ENCODE measurements at regions not wholly inside any gene's neighbourhood (a gene's known extent, or its start where the extent isn't known, plus 50 kb on each side); places are given as distances from the start of the nearest gene placed in this dataset.

- intact Hi-C loops (cut with DNase I), result no loop called here
- DNase-seq (ENCODE audit: extremely low spot score), result no peak
Observed at GRCh38 chr2:118584877-118585276, 262.6 kb downstream of the EN1 start.

GRCh38 chr2:118584062-118584749 is 263.2 kb downstream of the EN1 start:
- no peaks in the 10 kb centered on the region for H3K4me1 ChIP-seq
- TF ChIP-seq POLR2A (IDR thresholded peaks at IDR 0.05; ENCODE audit: low read depth) (no peak), POLR2AphosphoS5 (IDR thresholded peaks at IDR 0.05) (no peak), EP300 (IDR thresholded peaks at IDR 0.05) (no peak)
- TF ChIP-seq, protein P1, sequence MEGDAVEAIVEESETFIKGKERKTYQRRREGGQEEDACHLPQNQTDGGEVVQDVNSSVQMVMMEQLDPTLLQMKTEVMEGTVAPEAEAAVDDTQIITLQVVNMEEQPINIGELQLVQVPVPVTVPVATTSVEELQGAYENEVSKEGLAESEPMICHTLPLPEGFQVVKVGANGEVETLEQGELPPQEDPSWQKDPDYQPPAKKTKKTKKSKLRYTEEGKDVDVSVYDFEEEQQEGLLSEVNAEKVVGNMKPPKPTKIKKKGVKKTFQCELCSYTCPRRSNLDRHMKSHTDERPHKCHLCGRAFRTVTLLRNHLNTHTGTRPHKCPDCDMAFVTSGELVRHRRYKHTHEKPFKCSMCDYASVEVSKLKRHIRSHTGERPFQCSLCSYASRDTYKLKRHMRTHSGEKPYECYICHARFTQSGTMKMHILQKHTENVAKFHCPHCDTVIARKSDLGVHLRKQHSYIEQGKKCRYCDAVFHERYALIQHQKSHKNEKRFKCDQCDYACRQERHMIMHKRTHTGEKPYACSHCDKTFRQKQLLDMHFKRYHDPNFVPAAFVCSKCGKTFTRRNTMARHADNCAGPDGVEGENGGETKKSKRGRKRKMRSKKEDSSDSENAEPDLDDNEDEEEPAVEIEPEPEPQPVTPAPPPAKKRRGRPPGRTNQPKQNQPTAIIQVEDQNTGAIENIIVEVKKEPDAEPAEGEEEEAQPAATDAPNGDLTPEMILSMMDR (IDR thresholded peaks at IDR 0.05), result no peak
- no peaks in the 10 kb centered on the region for H3K36me3 ChIP-seq
- H3K27ac ChIP-seq (replicated peaks in 1 of 4), result no peak overlapping the region
- peaks cover 0 to 20% (median 0%) of the 10 kb centered on the region in 4 donors for H3K27me3 ChIP-seq
- H3K4me3 ChIP-seq, result no peak overlapping the region
- DNase-seq (ENCODE audit: extremely low spot score), result no peak
- no peaks in the 10 kb centered on the region for H3K9me3 ChIP-seq
- WGBS, result 64% methylated on average over 4 of the region's 4 CpGs
- intact Hi-C loops (cut with DNase I), result no loop called here

More at GRCh38 chr2:118584877-118585276, 262.6 kb downstream of the EN1 start:
- Histone ChIP-seq H3K9me3 (no peaks in the 10 kb centered on the region), H3K27me3 (peaks cover 0 to 25% (median 0%) of the 10 kb centered on the region in 4 donors), H3K36me3 (no peaks in the 10 kb centered on the region), H3K27ac (replicated peaks in 1 of 4) (no peak overlapping the region), H3K4me1 (no peaks in the 10 kb centered on the region), H3K4me3 (no peak overlapping the region)
- WGBS, result 79% methylated on average over 6 of the region's 6 CpGs
- TF ChIP-seq POLR2AphosphoS5 (IDR thresholded peaks at IDR 0.05) (no peak), EP300 (IDR thresholded peaks at IDR 0.05) (no peak), POLR2A (IDR thresholded peaks at IDR 0.05; ENCODE audit: low read depth) (no peak)
- TF ChIP-seq, protein P1 (IDR thresholded peaks at IDR 0.05), result no peak

DNA sequence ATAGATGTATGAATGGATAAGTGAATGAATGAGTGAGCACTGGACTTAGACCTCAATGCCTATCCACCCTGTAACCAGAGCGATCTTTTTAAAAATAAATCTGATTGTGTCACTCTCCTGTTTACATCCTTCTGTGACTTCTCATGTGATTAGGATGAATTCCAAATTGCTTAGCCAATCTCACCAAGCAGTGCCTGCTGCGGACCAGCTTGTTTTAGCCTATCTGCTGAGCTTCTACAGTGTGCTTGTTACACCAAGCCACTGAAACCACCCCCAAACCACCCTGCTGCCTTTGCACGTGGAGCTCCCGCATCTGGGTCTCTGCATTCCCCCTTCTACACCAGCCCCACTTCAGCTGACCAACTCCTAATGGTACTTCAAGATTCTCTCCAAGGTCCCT is 265.4 kb downstream of the EN1 start:
- DNase-seq (ENCODE audit: extremely low spot score), result no peak
- Histone ChIP-seq H3K9me3 (no peaks in the 10 kb centered on the region), H3K4me1 (no peaks in the 10 kb centered on the region), H3K27me3 (peaks cover 0 to 20% (median 0%) of the 10 kb centered on the region in 4 donors), H3K36me3 (no peaks in the 10 kb centered on the region), H3K27ac (replicated peaks in 1 of 4) (no peak overlapping the region), H3K4me3 (no peak overlapping the region)
- intact Hi-C loops (cut with DNase I), result no loop called here
- WGBS, result 92% methylated on average over 4 of the region's 4 CpGs
- TF ChIP-seq POLR2AphosphoS5 (IDR thresholded peaks at IDR 0.05) (no peak), POLR2A (IDR thresholded peaks at IDR 0.05; ENCODE audit: low read depth) (no peak)

DNA sequence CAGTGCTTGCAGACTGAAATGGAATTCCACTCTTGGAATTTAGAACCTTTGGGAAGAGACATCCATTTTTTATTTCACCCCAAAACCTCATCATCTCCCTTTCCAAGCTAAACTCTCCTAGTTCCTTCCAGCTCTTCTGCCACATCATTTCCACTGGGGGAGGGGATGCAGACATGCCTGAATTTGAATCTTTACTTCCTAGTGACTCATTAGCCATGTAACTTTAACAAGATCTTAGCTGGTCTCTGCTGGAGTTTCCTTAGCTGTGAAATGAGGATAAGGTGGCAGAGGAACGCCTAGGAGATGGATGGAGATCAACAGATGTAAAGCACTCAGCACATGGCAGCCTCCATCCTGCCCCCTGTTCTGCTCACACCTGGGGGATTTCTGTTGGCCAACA is 266.8 kb downstream of the EN1 start:
- H3K36me3 ChIP-seq, result no peaks in the 10 kb centered on the region
- no peak overlapping the region for H3K4me3 ChIP-seq
- peaks cover 0 to 20% (median 0%) of the 10 kb centered on the region in 4 donors for H3K27me3 ChIP-seq
- 42% methylated on average over 1 of the region's 1 CpG for WGBS
- no peak for DNase-seq (ENCODE audit: extremely low spot score)
- TF ChIP-seq POLR2A (IDR thresholded peaks at IDR 0.05; ENCODE audit: low read depth), result no peak
- TF ChIP-seq EP300 (IDR thresholded peaks at IDR 0.05), result no peak
- TF ChIP-seq, protein P1 (IDR thresholded peaks at IDR 0.05), result no peak
- no peak for TF ChIP-seq POLR2AphosphoS5 (IDR thresholded peaks at IDR 0.05)
- intact Hi-C loops (cut with DNase I), result no loop called here
- no peak overlapping the region for H3K27ac ChIP-seq (replicated peaks in 1 of 4)
- no peaks in the 10 kb centered on the region for H3K9me3 ChIP-seq
- no peaks in the 10 kb centered on the region for H3K4me1 ChIP-seq

- H3K4me3 ChIP-seq, result no peak overlapping the region
- no peaks in the 10 kb centered on the region for H3K4me1 ChIP-seq
- DNase-seq (ENCODE audit: extremely low spot score), result no peak
- no peak overlapping the region for H3K27ac ChIP-seq (replicated peaks in 1 of 4)
- intact Hi-C loops (cut with DNase I), result no loop called here
- WGBS, result 59% methylated on average over 2 of the region's 2 CpGs
- no peak for TF ChIP-seq POLR2AphosphoS5 (IDR thresholded peaks at IDR 0.05)
- TF ChIP-seq EP300 (IDR thresholded peaks at IDR 0.05), result no peak
- no peak for TF ChIP-seq POLR2A (IDR thresholded peaks at IDR 0.05; ENCODE audit: low read depth)
- H3K9me3 ChIP-seq, result no peaks in the 10 kb centered on the region
- peaks cover 0 to 20% (median 0%) of the 10 kb centered on the region in 4 donors for H3K27me3 ChIP-seq
- no peaks in the 10 kb centered on the region for H3K36me3 ChIP-seq
Observed at GRCh38 chr2:118580107-118580506, 267.3 kb downstream of the EN1 start.

Data from esophagus muscularis mucosa (tissue), 4 donors.